K562 (cell line): ENCODE measurements at regions not wholly inside any gene's neighbourhood (a gene's known extent, or its start where the extent isn't known, plus 50 kb on each side); places are given as distances from the start of the nearest gene placed in this dataset.

Source experiments
- ATAC-seq: fragments of 200-7000 bp; cut with Tn5 transposase; 3 replicates; pipeline ENCODE4 v1.9.1; 2020; ENCODE audit warnings: moderate library complexity
- BruUV-seq: library from RNA; stranded (reverse); fragments of 400-500 nt; replicated peaks from 2 replicates; lab custom pipeline; 2021; lab: Mats Ljungman, UMichigan
- CTCF ChIA-PET: fragments of 300-600 bp; formaldehyde crosslinking; extraction: SDS; loops from one replicate; lab custom pipeline; 2021; ENCODE audit warnings: low intra/inter-chr PET ratio; lab: Yijun Ruan, JAX
- POLR2A ChIA-PET: fragments of 300-600, 350-650 bp; sonication (Branson Sonifier 250); formaldehyde crosslinking; extraction: SDS; loops from one replicate; lab custom pipeline; 2021; ENCODE audit warnings: antibody characterized with exemption, inconsistent platforms; lab: Yijun Ruan, JAX
- DNase-seq, 4 experiments: peaks; one replicate each; pipeline versions ENCODE4 v3.0.0 to v3.0.0-alpha.2; 2011 to 2018; ENCODE audit warnings: low spot score in 3 of 4, mixed read lengths in 3 of 4; ENCODE audit errors: extremely low read depth in 1 of 4
- FAIRE-seq: peaks from 2 replicates; lab custom pipeline; 2011; peaks lifted over from hg19 to GRCh38; lab: Jason Lieb, UNC
- H2AFZ ChIP-seq: 2 replicates; pipeline ENCODE4 v1.6.0; 2011; ENCODE audit warnings: low read depth, low read length, control low read depth, inconsistent platforms
- H3K27ac ChIP-seq: fragments of 200-600 bp; 3 replicates; pipeline ENCODE4 v1.8.0; 2011; ENCODE audit warnings: low read depth, mild to moderate bottlenecking, control low read depth, inconsistent platforms, low read length, moderate library complexity, mixed read lengths; ENCODE audit errors: extremely low read depth
- H3K27me3 ChIP-seq, 2 experiments: fragments of 300-600 bp in 1 of 2; 2 replicates in 1 of 2; 3 replicates in 1 of 2; pipeline versions ENCODE4 v1.6.0 to v1.8.0; 2011; ENCODE audit warnings: inconsistent platforms in 2 of 2, low read length in 2 of 2, mild to moderate bottlenecking in 1 of 2, mixed read lengths in 1 of 2, moderate library complexity in 1 of 2; ENCODE audit not compliant: control insufficient read depth in 2 of 2, insufficient read depth in 2 of 2
- H3K36me3 ChIP-seq: fragments of 300-600 bp; 3 replicates; pipeline ENCODE4 v1.8.0; 2011; ENCODE audit warnings: mild to moderate bottlenecking, low read length, inconsistent platforms; ENCODE audit not compliant: control insufficient read depth, insufficient read depth
- H3K4me1 ChIP-seq, 2 experiments: fragments of 200-600 bp in 1 of 2; replicated peaks in 1 of 2; 2 replicates in 1 of 2; 3 replicates in 1 of 2; pipeline versions ENCODE4 v1.5.1 to v1.8.0; 2011; ENCODE audit warnings: inconsistent platforms in 2 of 2, low read length in 2 of 2, mild to moderate bottlenecking in 1 of 2, mixed read lengths in 1 of 2, moderate library complexity in 1 of 2; ENCODE audit not compliant: control insufficient read depth in 2 of 2, insufficient read depth in 2 of 2
- H3K4me2 ChIP-seq: 2 replicates; pipeline ENCODE4 v1.6.1; 2011; ENCODE audit warnings: low read length, control low read depth, inconsistent platforms, mixed read lengths; ENCODE audit not compliant: insufficient read depth
- H3K4me3 ChIP-seq: fragments of 200-600 bp; sonication (generic), shearing (Covaris generic); 2 replicates; pipeline ENCODE4 v1.5.1; 2016; ENCODE audit warnings: control low read depth, inconsistent platforms
- H3K79me2 ChIP-seq: fragments of 200-600 bp; 3 replicates; pipeline ENCODE4 v1.8.0; 2011; ENCODE audit warnings: low read length, inconsistent platforms; ENCODE audit not compliant: control insufficient read depth, insufficient read depth
- H3K9ac ChIP-seq, 2 experiments: 2 replicates each; pipeline versions ENCODE4 v1.6.0 to v1.6.1; 2011; ENCODE audit warnings: low read depth in 2 of 2, low read length in 2 of 2, control low read depth in 1 of 2, inconsistent platforms in 1 of 2, mild to moderate bottlenecking in 1 of 2, mixed read lengths in 1 of 2; ENCODE audit not compliant: insufficient read depth in 1 of 2
- H3K9me1 ChIP-seq: one replicate; pipeline ENCODE4 v1.6.0; 2011; ENCODE audit warnings: inconsistent platforms, mild to moderate bottlenecking, low read length, moderate library complexity; ENCODE audit not compliant: control insufficient read depth, insufficient read depth
- H3K9me3 ChIP-seq: replicated peaks from 2 replicates; pipeline ENCODE4 v1.5.1; 2011; ENCODE audit warnings: low read depth, low read length, inconsistent platforms; ENCODE audit not compliant: control insufficient read depth, insufficient read depth
- H4K20me1 ChIP-seq: replicated peaks from 2 replicates; pipeline ENCODE4 v1.6.1; 2011; ENCODE audit warnings: low read length, inconsistent platforms, mixed read lengths; ENCODE audit not compliant: control insufficient read depth, insufficient read depth
- CREBBP ChIP-seq: IDR thresholded peaks from one replicate; pipeline ENCODE4 v1.6.1; 2012; ENCODE audit warnings: low read depth, mild to moderate bottlenecking, control low read depth, inconsistent platforms, low read length
- DPF2 ChIP-seq: fragments of 450-650 bp; IDR thresholded peaks from 2 replicates; pipeline ENCODE4 v1.6.1; 2016
- EHMT2 ChIP-seq: fragments of 450-650 bp; IDR thresholded peaks from 2 replicates; pipeline ENCODE4 v1.6.1; 2018; ENCODE audit warnings: antibody characterized with exemption
- FOXK1 ChIP-seq: sonication (generic); formaldehyde crosslinking; IDR thresholded peaks from 2 replicates; pipeline ENCODE4 v1.8.0; 2022; ENCODE audit warnings: missing genetic modification reagents, mild to moderate bottlenecking, borderline replicate concordance
- GTF2A2 ChIP-seq: IDR thresholded peaks from 2 replicates; pipeline ENCODE4 v1.6.1; 2016; ENCODE audit warnings: mild to moderate bottlenecking, missing genetic modification characterization, missing compliant biosample characterization
- GTF2E2 ChIP-seq: fragments of 200-800 bp; sonication (Bioruptor generic); IDR thresholded peaks from 2 replicates; pipeline ENCODE4 v1.6.1; 2016; ENCODE audit warnings: missing genetic modification characterization, missing compliant biosample characterization
- JUND ChIP-seq, 2 experiments: IDR thresholded peaks; 2 replicates in 1 of 2; 3 replicates in 1 of 2; pipeline ENCODE4 v1.6.1; 2011; ENCODE audit warnings: borderline replicate concordance in 2 of 2, low read depth in 2 of 2, low read length in 2 of 2, improper control_type of control experiment in 1 of 2, missing biosample characterization in 1 of 2, missing genetic modification characterization in 1 of 2, missing genetic modification reagents in 1 of 2
- MAX ChIP-seq: sonication (generic); formaldehyde crosslinking; IDR thresholded peaks from 2 replicates; pipeline ENCODE4 v1.9.0; 2022; ENCODE audit warnings: mild to moderate bottlenecking, missing genetic modification reagents
- SIRT6 ChIP-seq: IDR thresholded peaks from one replicate; pipeline ENCODE4 v1.6.1; 2012; ENCODE audit warnings: low read depth, mild to moderate bottlenecking, control low read depth, inconsistent platforms, low read length, moderate library complexity
- SP1 ChIP-seq: sonication (generic); formaldehyde crosslinking; IDR thresholded peaks from 2 replicates; pipeline ENCODE4 v1.8.1; 2022; ENCODE audit warnings: mild to moderate bottlenecking, missing genetic modification reagents
- SREBF1 ChIP-seq: fragments of 150-350 bp; IDR thresholded peaks from 2 replicates; pipeline ENCODE4 v1.6.1; 2014; ENCODE audit warnings: antibody characterized with exemption, low read depth, low read length, borderline replicate concordance
- SREBF2 ChIP-seq: sonication (generic); formaldehyde crosslinking; IDR thresholded peaks from 2 replicates; pipeline ENCODE4 v1.4.0; 2020; ENCODE audit warnings: mild to moderate bottlenecking, missing genetic modification reagents
- TCF7 ChIP-seq: sonication (generic); IDR thresholded peaks from 2 replicates; pipeline ENCODE4 v1.6.1; 2016; ENCODE audit warnings: antibody characterized with exemption, borderline replicate concordance
- ZNF174 ChIP-seq: fragments of 250-450 bp; sonication (Bioruptor Pico); IDR thresholded peaks from 2 replicates; pipeline ENCODE4 v1.4.0; 2020; ENCODE audit warnings: mild to moderate bottlenecking
- ZNF175 ChIP-seq: fragments of 200-800 bp; sonication (Bioruptor generic); IDR thresholded peaks from 2 replicates; pipeline ENCODE4 v1.6.1; 2016; ENCODE audit warnings: low read depth, mild to moderate bottlenecking, missing genetic modification characterization, missing compliant biosample characterization
- ZNF311 ChIP-seq: fragments of 250-450 bp; sonication (Bioruptor Pico); IDR thresholded peaks from 2 replicates; pipeline ENCODE4 v1.4.0; 2020; ENCODE audit warnings: mild to moderate bottlenecking, moderate library complexity
- whole genome bisulfite sequencing: fragments of 100-300 bp; shearing (Covaris generic); methylation state at CpG from one replicate; pipeline ENCODE4 v1.1.6; 2016; ENCODE audit warnings: low coverage, mixed read lengths; ENCODE audit not compliant: insufficient coverage; ENCODE audit errors: missing lambda C conversion rate; 5-methylcytosine and 5-hydroxymethylcytosine counted together
- in situ Hi-C: fragments of 300-500 bp; cut with MboI; formaldehyde crosslinking; loops from 4 replicates; pipeline ENCODE4 v1.15.0; 2018; ENCODE audit warnings: inconsistent platforms, mixed read lengths
- intact Hi-C: fragments of 100-400 bp; cut with micrococcal nuclease; formaldehyde crosslinking; loops from 2 replicates; pipeline ENCODE4 v1.14.2; 2022

GRCh38 chr9:115625954-115626353 is 508.0 kb upstream of the TNC start:
- no peaks in the 10 kb centered on the region for H4K20me1 ChIP-seq
- no peak for FAIRE-seq
- H3K9me1 ChIP-seq: no peaks in the 10 kb centered on the region
- in situ Hi-C loops (no loop called here), intact Hi-C loops (no loop called here)
- BruUV-seq: no TSS peak
- no peak overlapping the region for H2AFZ ChIP-seq
- ATAC-seq: no peak
- DNase-seq: no peak
- H3K27ac ChIP-seq: no peak overlapping the region
- no peaks in the 10 kb centered on the region for H3K36me3 ChIP-seq
- H3K79me2 ChIP-seq: no peaks in the 10 kb centered on the region
- no peaks in the 10 kb centered on the region for H3K9me3 ChIP-seq
- no peak overlapping the region for H3K9ac ChIP-seq
- no peak overlapping the region for H3K4me2 ChIP-seq
- 1% methylated on average over 5 of the region's 5 CpGs for WGBS
- ChIA-PET CTCF (no interaction called here), POLR2A (interaction anchor here (0.7 kb wide), 1 partner anchor 960 kb away, joined by 3 read pairs; no protein-coding TSS in a partner anchor)
- no peaks in the 10 kb centered on the region for H3K4me1 ChIP-seq
- no peak overlapping the region for H3K4me3 ChIP-seq
- no peaks in the 10 kb centered on the region for H3K27me3 ChIP-seq
- TF ChIP-seq ZNF311 (no peak), SREBF2 (CRISPR knock-in tag) (no peak), SP1 (CRISPR knock-in tag) (no peak), ZNF175 (CRISPR knock-in tag) (no peak), GTF2A2 (tag) (no peak), JUND (IDR thresholded peaks at IDR 0.05; ENCODE audit: borderline replicate concordance, low read depth, low read length) (no peak), JUND (tag; IDR thresholded peaks at IDR 0.05; ENCODE audit: borderline replicate concordance, low read depth, low read length) (no peak), ZNF174 (CRISPR knock-in tag) (no peak), CREBBP (no peak), TCF7 (no peak), SIRT6 (no peak), GTF2E2 (tag) (no peak), SREBF1 (no peak), EHMT2 (no peak), FOXK1 (no peak), DPF2 (no peak), MAX (CRISPR knock-in tag) (no peak)
